GM18502 (cell line): ENCODE measurements at regions not wholly inside any gene's neighbourhood (a gene's known extent, or its start where the extent isn't known, plus 50 kb on each side); places are given as distances from the start of the nearest gene placed in this dataset.

Experiments used
- ATAC-seq: cut with Tn5 transposase; IDR thresholded peaks from one replicate; pipeline ENCODE4 v1.9.1; 2021; ENCODE audit warnings: mild to moderate bottlenecking; ENCODE audit not compliant: unreplicated experiment, poor library complexity

DNA sequence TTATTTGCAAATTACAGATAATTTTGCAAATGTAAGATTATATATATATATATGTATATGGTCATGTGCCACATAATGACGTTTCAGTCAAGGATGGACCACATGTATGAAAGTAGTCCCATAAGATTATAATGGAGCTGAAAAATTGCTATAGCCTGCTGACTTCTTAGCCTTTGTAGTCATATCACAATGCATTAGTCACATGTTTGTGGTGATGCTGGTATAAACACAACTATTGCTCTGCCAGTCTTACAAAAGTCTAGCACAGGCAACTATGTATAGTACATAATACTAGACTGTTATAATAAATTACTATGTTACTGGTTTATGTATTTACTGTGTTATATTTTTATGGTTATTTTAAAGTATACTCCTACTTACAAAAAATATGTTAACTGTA is 444.3 kb downstream of the KCNJ2 start:
- ATAC-seq, result no peak

DNA sequence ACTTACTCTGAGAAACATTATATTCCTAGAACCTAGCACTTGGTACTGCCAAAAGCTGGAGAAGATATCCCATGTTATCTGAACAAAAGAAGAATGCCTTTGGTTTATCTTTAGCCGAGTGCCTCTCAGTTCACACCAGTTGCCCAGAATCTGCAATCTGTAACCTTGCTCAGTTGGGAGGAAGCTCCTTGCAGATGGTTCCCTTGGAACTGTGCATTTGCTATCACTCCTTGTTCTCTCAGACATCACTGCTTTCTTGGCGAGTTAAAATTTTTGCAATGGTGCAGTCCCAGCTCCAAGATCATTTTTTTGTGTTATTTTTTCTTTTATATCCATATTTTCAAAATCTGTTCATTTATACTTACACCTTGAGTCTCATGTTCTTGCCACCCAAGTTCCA is 446.5 kb downstream of the KCNJ2 start:
- no peak for ATAC-seq

DNA sequence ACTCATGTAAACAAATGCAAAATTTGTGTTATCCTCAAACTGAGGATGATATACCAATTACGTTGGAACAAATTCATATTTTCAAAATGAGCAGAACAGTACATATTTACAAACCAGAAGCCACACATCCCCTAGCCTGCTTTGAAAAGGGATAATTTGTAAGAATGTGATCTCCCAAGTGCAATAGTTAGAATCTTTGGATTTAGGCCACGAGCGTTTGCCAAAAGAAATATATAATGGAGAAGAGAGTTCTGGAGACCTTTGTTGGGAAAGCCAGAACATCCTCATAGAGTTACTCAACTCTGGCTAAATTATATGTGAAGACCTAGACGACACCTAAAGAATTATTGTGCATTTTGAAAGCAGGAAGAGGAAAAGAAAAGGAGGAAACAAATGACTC is 449.3 kb downstream of the KCNJ2 start:
- no peak for ATAC-seq

DNA sequence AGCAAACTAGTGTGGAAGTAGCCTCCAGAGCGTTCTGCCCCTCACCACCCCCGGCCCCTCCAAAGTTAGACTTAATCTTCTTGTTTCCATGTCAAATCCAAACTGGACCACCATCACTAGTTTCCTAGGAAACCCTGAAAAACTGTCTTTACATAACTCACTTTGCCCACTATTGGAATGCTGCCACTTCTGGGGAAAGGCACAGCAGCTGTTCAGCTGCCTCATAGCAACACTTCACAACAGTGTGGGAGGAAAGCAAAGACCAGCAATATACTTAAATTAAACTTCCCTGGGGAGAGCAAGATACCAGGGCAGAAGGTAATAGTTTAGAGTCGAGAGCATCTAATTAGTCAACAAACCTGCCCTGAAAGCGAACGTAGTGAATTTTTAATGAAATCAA is 452.2 kb downstream of the KCNJ2 start:
- ATAC-seq, result no peak

DNA sequence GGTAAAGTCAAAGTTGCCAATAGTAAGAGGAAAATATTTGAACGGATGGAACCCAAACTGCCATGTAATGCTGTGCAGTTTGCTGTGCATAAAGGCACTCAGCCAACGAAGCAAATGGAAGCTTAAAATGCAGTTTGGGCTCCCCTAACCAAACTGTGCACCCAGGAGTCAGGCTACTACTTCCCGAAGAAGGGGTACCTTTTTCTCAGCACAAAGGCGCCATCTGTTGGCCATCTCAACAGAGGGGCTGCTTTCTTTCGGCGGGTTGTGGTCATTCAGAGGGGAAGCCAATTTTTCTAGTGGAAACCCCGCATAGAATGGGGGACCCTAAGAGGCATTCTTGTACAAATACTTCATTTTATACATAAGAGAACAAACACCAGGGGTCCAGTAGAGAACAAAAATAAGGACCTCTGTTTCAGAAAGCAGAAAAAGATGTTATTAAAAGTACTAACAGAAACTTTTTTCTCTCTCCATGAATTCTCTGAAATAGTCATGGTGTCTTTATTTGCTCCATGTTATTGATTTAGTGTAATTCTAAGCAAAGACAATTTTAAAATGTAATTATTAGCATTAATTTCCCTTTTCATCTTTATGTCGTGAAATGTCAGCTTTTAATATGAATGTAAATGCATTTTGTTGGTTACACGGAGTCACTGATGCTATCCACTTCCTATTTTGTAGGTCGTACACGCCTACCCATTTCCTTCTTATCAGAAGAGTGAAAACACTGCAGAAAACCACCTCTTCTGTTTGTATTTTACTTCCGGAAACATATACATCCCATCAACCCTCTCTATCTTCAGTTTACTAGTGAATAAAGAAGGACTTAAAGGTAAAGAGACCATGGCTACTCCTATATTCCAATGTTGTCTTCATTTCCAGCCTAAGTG is 453.3 kb downstream of the KCNJ2 start:
- ATAC-seq, result no peak

DNA sequence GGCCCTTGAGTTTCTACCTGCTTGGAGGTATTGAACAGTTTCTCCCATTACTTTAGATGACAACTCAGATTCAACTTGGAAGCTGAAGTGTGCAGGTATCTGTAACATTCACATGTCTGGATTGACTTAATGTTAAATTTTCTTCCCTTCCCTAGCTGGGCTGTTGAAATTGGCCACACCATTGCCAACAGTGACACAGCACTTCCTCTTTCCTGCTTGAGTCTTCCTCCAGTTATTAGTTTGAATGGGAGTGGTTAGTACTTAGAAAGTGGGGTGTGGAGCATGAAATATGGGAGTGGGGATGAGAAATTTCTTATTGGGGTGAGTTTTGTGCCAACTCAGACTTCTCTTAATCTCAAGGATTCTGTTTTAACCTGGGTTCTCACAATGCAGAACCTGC is 454.9 kb downstream of the KCNJ2 start:
- ATAC-seq, result no peak

DNA sequence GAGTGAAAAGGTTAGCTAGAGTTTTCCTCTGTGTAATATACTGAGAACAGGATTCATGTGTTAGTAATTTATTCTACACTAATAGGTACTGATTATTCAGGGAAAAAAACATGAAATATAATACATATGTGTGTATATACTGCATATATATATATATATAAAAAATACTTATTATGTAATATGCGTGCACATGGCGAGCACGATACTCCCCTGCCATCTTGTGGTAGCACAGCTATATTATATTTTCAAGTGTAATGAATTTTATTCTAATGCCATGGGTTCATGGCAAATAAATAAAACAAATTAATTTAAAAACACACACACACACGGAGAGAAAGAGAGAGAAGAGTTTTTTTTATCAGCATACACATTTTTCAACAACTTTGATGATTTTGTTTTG is 460.6 kb downstream of the KCNJ2 start:
- no peak for ATAC-seq

DNA sequence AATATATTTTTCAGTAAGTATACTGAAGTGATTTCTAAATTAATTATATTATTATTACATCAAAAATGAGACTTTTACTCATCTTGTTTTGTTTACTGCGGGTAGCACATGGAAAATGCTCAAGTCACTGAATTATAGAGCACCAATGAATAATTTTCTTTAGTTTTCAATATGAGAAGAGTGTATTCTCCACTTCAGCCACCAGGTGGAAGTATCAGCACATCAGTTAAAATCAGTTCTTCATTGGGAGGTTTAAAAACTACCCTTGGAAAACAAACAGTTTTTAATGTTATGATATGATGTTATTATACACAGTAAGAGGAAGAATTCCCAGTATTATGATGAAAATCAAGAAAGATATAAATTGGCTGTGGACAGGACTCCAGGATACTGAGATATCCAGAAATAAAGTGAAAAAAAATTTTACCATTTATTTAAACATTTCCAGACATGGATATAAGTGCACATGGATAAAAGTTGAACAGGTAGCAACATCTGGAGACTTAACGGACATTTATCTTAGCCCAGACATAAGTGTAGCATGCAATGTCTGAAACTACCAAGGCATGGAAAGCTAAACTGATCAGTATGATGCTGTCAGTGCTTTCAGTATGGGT is 467.3 kb downstream of the KCNJ2 start:
- ATAC-seq, result peak; percentile 68

DNA sequence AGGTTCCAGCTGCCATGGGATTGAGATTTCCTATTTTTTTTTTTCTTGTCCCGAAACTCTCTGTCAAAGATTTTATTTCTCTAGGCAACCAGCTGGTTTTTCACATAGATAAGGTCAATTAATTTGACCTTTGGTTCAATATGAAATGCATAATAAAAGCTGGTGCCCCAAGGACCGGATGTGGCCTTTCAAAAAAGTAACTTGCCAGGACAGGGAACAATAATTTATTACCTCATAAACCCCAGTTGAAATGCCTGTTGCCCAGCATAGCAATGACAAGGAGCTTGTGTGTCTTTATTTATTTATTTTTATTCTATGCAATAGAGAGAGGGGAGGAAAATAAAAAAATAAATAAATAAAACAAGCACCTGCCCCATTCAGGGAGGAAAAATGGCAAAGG is 472.7 kb downstream of the KCNJ2 start:
- ATAC-seq, result no peak

DNA sequence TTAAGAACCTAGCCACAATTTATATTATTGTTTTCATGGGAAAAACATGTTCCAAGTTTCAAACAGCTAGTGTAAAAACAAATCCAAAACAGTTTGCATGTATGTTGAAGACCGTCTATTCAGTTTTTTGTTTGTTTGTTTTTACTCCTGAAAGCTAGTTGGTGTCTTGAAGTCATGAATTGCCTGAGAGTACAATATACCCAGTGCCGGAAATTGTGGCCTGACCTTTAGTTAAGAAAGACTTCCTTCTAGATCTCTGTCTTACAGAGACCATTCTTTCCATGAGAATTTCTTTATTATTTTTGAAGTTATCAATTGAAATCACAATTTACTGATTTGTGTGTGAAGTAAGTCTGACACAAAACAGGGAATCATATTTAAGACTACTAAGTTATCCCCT is 474.8 kb downstream of the KCNJ2 start:
- ATAC-seq, result no peak

DNA sequence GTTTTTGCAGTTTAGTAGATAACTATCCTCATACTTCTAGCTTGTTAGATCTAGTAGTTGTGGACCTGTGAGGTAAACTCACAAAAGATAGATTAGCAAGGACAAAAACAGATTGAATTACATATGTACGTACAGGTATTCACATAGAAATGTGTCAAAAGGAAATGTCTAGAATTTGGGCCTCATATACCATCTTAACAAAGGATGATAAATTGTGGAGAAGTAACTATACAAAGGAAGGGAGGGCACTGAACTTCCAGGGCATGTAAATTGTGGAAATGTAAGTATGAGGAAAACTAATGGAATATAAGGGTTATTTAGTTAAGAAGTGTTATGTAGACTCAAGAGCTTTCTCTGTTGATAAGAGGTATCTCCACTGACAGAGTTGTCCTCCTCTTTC is 477.3 kb downstream of the KCNJ2 start:
- ATAC-seq, result no peak

DNA sequence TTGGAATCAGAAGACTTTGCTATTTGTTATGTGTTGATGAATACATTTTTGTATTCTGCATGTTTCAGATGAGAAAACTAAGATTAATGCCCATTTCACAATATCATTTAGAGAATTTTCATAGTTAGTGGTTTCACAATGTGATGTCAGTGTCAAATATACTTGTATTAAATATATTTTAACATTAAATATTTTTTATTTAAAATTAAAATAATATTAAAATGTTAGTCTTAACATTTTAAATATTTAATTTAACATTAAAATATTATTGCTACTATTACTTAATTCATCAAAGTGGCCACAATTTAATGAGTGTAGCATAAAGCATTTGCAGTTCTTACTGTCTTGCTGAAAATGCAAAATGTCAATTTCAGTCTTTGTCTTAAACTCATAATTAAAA is 478.8 kb downstream of the KCNJ2 start:
- ATAC-seq, result no peak

DNA sequence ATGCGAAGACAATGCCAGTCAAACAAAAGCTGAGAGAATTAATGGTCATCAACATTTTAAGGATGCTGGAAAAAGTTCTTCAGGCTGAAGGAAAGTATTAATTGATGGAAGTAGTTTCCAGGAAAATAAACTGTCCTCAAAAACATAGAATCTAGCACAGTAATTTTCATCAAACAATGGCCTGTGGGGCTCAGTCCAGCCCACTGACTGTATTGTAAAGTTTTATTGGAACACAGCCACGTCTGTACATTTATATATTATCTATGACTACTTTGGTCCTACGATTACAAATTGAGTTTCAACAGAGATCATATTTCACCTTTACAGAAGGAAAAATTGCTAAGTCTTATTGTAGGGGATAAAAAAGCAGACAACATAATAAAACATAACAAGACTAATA is 484.5 kb downstream of the KCNJ2 start:
- no peak for ATAC-seq

DNA sequence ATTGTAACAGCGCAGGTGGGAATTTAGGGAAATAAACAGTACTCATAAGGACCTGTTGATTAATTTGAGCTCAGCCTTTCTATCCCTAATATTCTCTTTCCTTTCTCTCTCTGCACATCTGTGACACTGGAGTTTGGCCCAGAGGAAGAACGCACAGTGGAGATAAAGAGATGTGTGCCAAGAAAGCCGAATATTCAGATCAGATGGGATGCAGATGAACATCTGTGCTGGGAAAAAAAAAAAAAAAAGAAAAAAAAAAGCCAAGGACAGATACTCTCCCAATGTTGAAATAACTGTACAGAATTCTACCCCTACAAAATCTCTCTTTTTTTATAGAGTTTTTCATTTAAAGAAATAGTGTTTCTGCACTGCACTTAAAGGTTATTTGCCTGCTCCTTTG is 485.4 kb downstream of the KCNJ2 start:
- no peak for ATAC-seq

DNA sequence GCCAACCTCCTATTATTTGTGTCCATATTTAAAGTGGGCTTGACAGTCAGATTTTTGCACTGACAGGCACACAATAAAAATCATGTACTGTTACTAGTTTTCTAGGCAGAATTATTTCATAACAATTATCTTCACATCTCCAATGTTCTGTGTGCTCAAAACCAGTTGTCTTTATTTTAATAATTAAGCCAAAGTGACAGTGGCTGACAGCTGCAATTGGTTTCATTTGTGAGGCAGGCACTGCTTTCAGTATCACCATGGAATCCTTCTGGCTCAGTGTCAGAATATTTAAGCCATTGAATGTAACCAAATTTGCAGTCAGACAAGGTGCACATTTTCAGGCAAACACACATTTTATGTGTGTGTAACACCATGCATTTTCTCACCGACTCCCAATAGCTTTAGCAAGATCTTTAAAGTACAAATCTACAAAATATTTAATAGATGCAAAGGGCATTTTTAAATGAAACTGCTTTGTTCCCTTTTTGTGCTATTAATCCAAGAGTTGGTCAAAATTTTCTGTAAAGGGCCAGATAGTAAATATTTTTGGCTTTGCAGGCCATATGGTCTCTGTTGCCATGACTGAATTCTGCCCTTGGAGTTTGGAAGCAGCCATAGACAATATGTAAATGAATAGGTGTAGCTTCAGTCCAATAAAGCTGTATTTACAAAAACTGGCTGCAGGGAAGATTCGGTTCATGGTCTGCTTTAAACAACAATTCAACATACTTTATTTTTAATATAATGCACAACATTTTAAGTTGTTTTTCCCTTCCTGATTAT is 486.0 kb downstream of the KCNJ2 start:
- ATAC-seq, result no peak

DNA sequence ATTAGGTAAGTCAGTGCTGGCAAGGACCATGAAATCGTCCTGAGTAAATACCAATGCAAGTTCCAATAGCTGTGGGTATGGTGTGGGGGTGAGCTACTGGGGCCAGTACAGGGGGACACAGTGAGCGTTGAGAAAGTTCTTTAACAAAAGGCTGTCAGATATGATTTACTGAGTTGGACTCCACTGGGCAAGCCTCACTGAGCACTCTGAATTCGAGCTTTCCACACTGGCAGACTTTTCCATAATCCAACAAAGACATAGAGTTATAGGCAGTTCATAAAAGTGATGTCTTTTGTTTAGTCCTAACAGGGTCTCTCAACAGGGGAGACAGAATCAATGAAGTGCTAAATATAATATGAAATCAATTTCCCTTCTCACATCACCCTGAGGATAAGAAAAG is 489.0 kb downstream of the KCNJ2 start:
- no peak for ATAC-seq

DNA sequence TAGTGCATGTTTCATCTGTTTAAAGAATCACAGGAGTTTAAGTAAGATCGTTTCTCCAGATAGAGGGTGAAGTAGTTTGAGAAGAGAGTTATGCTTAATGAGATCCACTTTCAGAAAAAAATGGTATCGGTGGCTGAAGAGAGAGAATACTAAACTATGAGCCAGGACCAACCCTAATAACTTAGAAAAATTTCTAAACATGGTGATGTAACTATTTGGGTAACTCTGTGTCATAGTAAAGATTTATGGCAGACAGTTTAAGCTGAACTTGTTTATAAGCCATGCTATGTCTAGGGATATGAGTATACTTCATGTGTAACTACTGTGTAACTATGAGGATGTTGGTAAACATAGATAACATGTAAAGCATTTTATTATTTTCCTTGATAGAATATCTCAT is 489.5 kb downstream of the KCNJ2 start:
- ATAC-seq, result no peak

DNA sequence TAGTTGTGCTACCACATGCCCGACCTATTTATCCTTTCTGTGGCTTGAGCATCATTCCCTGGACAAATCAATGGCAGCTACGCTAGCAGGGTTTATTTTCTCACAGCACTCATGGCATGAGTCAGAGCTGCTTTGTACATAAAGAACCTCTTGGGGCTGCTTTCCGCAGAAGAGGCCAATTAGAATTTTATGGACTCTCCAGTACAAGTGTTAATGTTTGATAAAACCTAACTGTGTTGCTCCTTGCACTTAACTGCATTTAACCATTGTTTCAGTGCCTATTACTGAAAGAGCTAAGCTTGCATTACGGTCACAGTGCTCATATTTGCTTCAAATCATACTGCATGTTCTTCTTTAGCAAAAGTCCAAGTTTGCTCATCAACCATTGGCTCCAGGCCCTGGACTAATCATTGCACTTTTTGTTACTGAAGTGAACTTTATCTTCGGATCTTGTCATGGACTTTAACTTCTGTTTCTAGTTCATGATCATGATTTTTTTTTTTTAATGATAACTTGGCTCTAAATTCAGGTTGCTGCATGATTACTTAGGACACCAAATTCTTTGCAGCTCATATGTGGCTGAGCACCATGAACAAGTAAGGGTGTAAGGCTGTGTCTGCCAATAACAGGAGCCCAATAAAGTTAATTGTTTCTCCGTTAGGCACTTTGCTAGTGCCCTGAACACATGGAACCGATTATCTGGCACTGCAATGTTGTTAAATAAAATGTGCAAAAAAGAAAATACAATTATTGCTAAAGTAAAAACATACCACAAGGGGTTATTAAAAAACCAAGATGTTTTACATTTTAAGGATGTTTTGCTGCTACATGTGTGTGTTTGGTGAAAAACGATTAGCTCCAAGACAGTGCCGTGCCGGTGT is 492.2 kb downstream of the KCNJ2 start:
- ATAC-seq, result no peak

DNA sequence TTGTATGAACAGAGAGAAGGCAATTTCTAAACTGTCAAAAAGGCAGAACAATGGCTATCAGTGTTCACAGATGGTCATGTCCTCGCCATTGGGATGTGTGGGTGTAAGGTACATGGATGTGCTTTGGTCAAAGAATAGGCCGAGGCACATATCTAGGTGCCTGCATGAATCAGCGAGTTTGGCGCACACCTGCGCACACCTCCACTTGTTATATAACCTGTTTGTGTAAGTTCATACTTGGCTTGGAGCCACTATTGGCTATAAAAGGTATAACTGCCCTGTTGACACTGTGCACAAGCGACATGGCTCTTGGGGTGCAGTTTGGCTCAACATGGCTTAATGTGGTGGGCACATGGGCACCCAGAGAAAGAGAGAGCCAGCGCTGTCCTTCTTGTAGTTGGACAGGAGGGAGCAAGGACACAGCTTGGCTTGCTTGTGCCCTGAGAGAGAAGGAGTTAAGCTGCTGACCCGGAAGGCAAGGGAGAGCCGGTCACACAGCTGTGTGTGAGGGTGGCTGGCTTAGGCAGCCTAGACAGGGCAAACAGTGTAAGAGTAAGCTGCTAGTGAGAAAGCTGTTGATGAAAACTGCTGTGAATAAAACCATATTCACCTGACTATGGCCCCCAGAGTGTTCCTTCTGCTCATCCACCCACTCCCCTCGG is 499.1 kb downstream of the KCNJ2 start:
- no peak for ATAC-seq
